HG03469 (cell line): ENCODE measurements at regions not wholly inside any gene's neighbourhood (a gene's known extent, or its start where the extent isn't known, plus 50 kb on each side); places are given as distances from the start of the nearest gene placed in this dataset.

Source experiments
- ATAC-seq: cut with Tn5 transposase; IDR thresholded peaks from one replicate; pipeline ENCODE4 v1.9.1; 2021; ENCODE audit warnings: mild to moderate bottlenecking, moderate library complexity, moderate number of reproducible peaks; ENCODE audit not compliant: unreplicated experiment

GRCh38 chr7:46744957-46745706 lies 824.1 kb upstream of the IGFBP3 start:
- no peak for ATAC-seq

- no peak for ATAC-seq
Observed at GRCh38 chr7:46742601-46743000, 821.5 kb upstream of the IGFBP3 start.

- ATAC-seq: no peak
Observed at GRCh38 chr7:46741938-46742540, 821.0 kb upstream of the IGFBP3 start.

- no peak for ATAC-seq
Observed at GRCh38 chr7:46741181-46741580, 820.1 kb upstream of the IGFBP3 start.

GRCh38 chr7:46739518-46740234 lies 818.6 kb upstream of the IGFBP3 start:
- no peak for ATAC-seq

GRCh38 chr7:46738796-46739195 lies 817.7 kb upstream of the IGFBP3 start:
- no peak for ATAC-seq

GRCh38 chr7:46738165-46738564 lies 817.1 kb upstream of the IGFBP3 start:
- no peak for ATAC-seq

GRCh38 chr7:46725838-46726237 lies 804.8 kb upstream of the IGFBP3 start:
- no peak for ATAC-seq

- ATAC-seq: no peak
Observed at GRCh38 chr7:46725136-46725535, 804.1 kb upstream of the IGFBP3 start.

- ATAC-seq: no peak
Observed at GRCh38 chr7:46723742-46724141, 802.7 kb upstream of the IGFBP3 start.

- no peak for ATAC-seq
Observed at GRCh38 chr7:46723003-46723402, 801.9 kb upstream of the IGFBP3 start.

- no peak for ATAC-seq
Observed at GRCh38 chr7:46720761-46721160, 799.7 kb upstream of the IGFBP3 start.

GRCh38 chr7:46719616-46720015 lies 798.5 kb upstream of the IGFBP3 start:
- no peak for ATAC-seq

GRCh38 chr7:46716926-46717325 lies 795.9 kb upstream of the IGFBP3 start:
- ATAC-seq: no peak

GRCh38 chr7:46715579-46715978 lies 794.5 kb upstream of the IGFBP3 start:
- ATAC-seq: no peak

- no peak for ATAC-seq
Observed at GRCh38 chr7:46714904-46715303, 793.8 kb upstream of the IGFBP3 start.

GRCh38 chr7:46713868-46714596 lies 793.0 kb upstream of the IGFBP3 start:
- ATAC-seq: no peak

- ATAC-seq: no peak
Observed at GRCh38 chr7:46710927-46711326, 789.9 kb upstream of the IGFBP3 start.

GRCh38 chr7:46707973-46708372 lies 786.9 kb upstream of the IGFBP3 start:
- ATAC-seq: no peak

GRCh38 chr7:46705386-46706255 lies 784.5 kb upstream of the IGFBP3 start:
- no peak for ATAC-seq
